SK-N-SH (cell line): ENCODE measurements at regions not wholly inside any gene's neighbourhood (a gene's known extent, or its start where the extent isn't known, plus 50 kb on each side); places are given as distances from the start of the nearest gene placed in this dataset.

Source experiments
- CTCF ChIA-PET: fragments of 300-600, 350-600 bp; formaldehyde crosslinking; extraction: SDS; loops from one replicate; lab custom pipeline; 2021; lab: Yijun Ruan, JAX
- POLR2A ChIA-PET: fragments of 350-600 bp; sonication (Branson Sonifier 250); formaldehyde crosslinking; extraction: SDS; loops from one replicate; lab custom pipeline; 2020; ENCODE audit warnings: antibody characterized with exemption, inconsistent platforms; lab: Yijun Ruan, JAX
- DNase-seq: peaks from one replicate; pipeline ENCODE4 v3.0.0; 2012
- H2AFZ ChIP-seq: fragments of 200-600 bp; sonication (generic); 2 replicates; pipeline ENCODE4 v1.8.1; 2016; ENCODE audit warnings: antibody characterized with exemption, mild to moderate bottlenecking, low read depth
- H3F3A ChIP-seq: fragments of 200-600 bp; sonication (generic); replicated peaks from 2 replicates; pipeline ENCODE3; 2016; ENCODE audit warnings: antibody characterized with exemption, mild to moderate bottlenecking; ENCODE audit not compliant: insufficient read depth
- H3K27ac ChIP-seq, 2 experiments: fragments of 200-500 bp in 1 of 2; fragments of 200-600 bp in 1 of 2; sonication (Bioruptor generic) in 1 of 2; sonication (generic), shearing (Covaris generic) in 1 of 2; 2 replicates each; pipeline versions ENCODE4 v1.5.1 to v1.6.1; 2014 to 2016; ENCODE audit warnings: low read depth in 2 of 2, inconsistent platforms in 1 of 2, low read length in 1 of 2, mild to moderate bottlenecking in 1 of 2, mixed read lengths in 1 of 2
- H3K27me3 ChIP-seq: fragments of 200-600 bp; sonication (generic), shearing (Covaris generic); 2 replicates; pipeline ENCODE4 v1.6.1; 2016; ENCODE audit warnings: mixed run types; ENCODE audit not compliant: insufficient read depth
- H3K36me3 ChIP-seq, 2 experiments: fragments of 200-500 bp in 1 of 2; fragments of 200-600 bp in 1 of 2; sonication (Bioruptor generic) in 1 of 2; sonication (generic) in 1 of 2; replicated peaks in 1 of 2; 2 replicates each; pipeline versions ENCODE3 to v1.5.1; 2014 to 2016; ENCODE audit warnings: low read length in 1 of 2, mild to moderate bottlenecking in 1 of 2; ENCODE audit not compliant: insufficient read depth in 2 of 2, control insufficient read depth in 1 of 2
- H3K4me1 ChIP-seq, 2 experiments: fragments of 200-500 bp in 1 of 2; fragments of 200-600 bp in 1 of 2; sonication (Bioruptor generic) in 1 of 2; sonication (generic), shearing (Covaris generic) in 1 of 2; 2 replicates each; pipeline versions ENCODE4 v1.5.1 to v1.6.1; 2014 to 2016; ENCODE audit warnings: low read depth in 1 of 2, low read length in 1 of 2, mixed run types in 1 of 2; ENCODE audit not compliant: insufficient read depth in 2 of 2, control insufficient read depth in 1 of 2
- H3K4me2 ChIP-seq: fragments of 200-600 bp; sonication (generic), shearing (Covaris generic); 2 replicates; pipeline ENCODE4 v1.6.1; 2017; ENCODE audit warnings: mixed run types
- H3K4me3 ChIP-seq, 2 experiments: fragments of 200-500 bp in 1 of 2; fragments of 200-600 bp in 1 of 2; sonication (Bioruptor generic) in 1 of 2; sonication (generic), shearing (Covaris generic) in 1 of 2; 2 replicates each; pipeline versions ENCODE4 v1.5.1 to v1.8.1; 2014 to 2016; ENCODE audit warnings: low read depth in 2 of 2, inconsistent platforms in 1 of 2, low read length in 1 of 2, mild to moderate bottlenecking in 1 of 2, mixed read lengths in 1 of 2, moderate library complexity in 1 of 2
- H3K79me2 ChIP-seq: fragments of 200-600 bp; sonication (generic); 2 replicates; pipeline ENCODE4 v1.8.1; 2017; ENCODE audit warnings: mild to moderate bottlenecking; ENCODE audit not compliant: insufficient read depth
- H3K9ac ChIP-seq: fragments of 200-600 bp; sonication (generic); 2 replicates; pipeline ENCODE4 v1.6.1; 2017; ENCODE audit warnings: mixed run types
- H3K9me2 ChIP-seq: fragments of 200-600 bp; sonication (generic); 2 replicates; pipeline ENCODE4 v1.6.1; 2017; ENCODE audit warnings: mixed run types
- H3K9me3 ChIP-seq: fragments of 200-600 bp; sonication (generic); 2 replicates; pipeline ENCODE4 v1.6.1; 2017; ENCODE audit warnings: mixed run types, mild to moderate bottlenecking, moderate library complexity
- H4K20me1 ChIP-seq: fragments of 200-600 bp; sonication (generic); 2 replicates; pipeline ENCODE4 v1.6.1; 2017; ENCODE audit warnings: mild to moderate bottlenecking, mixed run types; ENCODE audit not compliant: insufficient read depth
- CHD2 ChIP-seq: fragments of 150-350 bp; IDR thresholded peaks from 2 replicates; pipeline ENCODE4 v1.6.1; 2018; ENCODE audit warnings: low read length; ENCODE audit not compliant: partially characterized antibody
- CTCF ChIP-seq: fragments of 200-600 bp; sonication (generic); IDR thresholded peaks from 2 replicates; pipeline ENCODE4 v1.6.1; 2017; ENCODE audit warnings: antibody characterized with exemption, mild to moderate bottlenecking, moderate library complexity
- ELF1 ChIP-seq: IDR thresholded peaks from 2 replicates; pipeline ENCODE4 v1.4.0; 2012
- EP300 ChIP-seq, 2 experiments: IDR thresholded peaks; 2 replicates each; pipeline versions ENCODE4 v1.4.0 to v1.6.1; 2012; ENCODE audit warnings: borderline replicate concordance in 1 of 2, low read depth in 1 of 2, low read length in 1 of 2
- GABPA ChIP-seq: IDR thresholded peaks from 2 replicates; pipeline ENCODE4 v1.4.0; 2012; ENCODE audit warnings: low read depth, mild to moderate bottlenecking
- MEF2A ChIP-seq: IDR thresholded peaks from 2 replicates; pipeline ENCODE4 v1.4.0; 2012; ENCODE audit warnings: low read depth, borderline replicate concordance
- MXI1 ChIP-seq: IDR thresholded peaks from 2 replicates; pipeline ENCODE4 v1.6.1; 2012; ENCODE audit warnings: mild to moderate bottlenecking, low read depth, low read length, improper control_type of control experiment
- NRF1 ChIP-seq: IDR thresholded peaks from 2 replicates; pipeline ENCODE4 v1.6.1; 2012; ENCODE audit warnings: low read depth, mild to moderate bottlenecking, low read length
- PBX3 ChIP-seq: IDR thresholded peaks from 2 replicates; pipeline ENCODE4; 2012
- RAD21 ChIP-seq: IDR thresholded peaks from 2 replicates; pipeline ENCODE4 v1.6.1; 2012; ENCODE audit warnings: mild to moderate bottlenecking, low read length
- REST ChIP-seq: IDR thresholded peaks from 2 replicates; pipeline ENCODE4 v1.6.1; 2012; ENCODE audit warnings: mild to moderate bottlenecking, low read depth, low read length, moderate library complexity
- RFX5 ChIP-seq: IDR thresholded peaks from 2 replicates; pipeline ENCODE4 v1.6.1; 2012; ENCODE audit warnings: mild to moderate bottlenecking, improper control_type of control experiment, low read length
- RXRA ChIP-seq: IDR thresholded peaks from 2 replicates; pipeline ENCODE4 v1.4.0; 2012; ENCODE audit warnings: low read depth, mild to moderate bottlenecking, borderline replicate concordance
- SIN3A ChIP-seq: IDR thresholded peaks from 2 replicates; pipeline ENCODE4 v1.6.1; 2012; ENCODE audit warnings: low read depth, mild to moderate bottlenecking, low read length, moderate library complexity, borderline replicate concordance
- TCF12 ChIP-seq: IDR thresholded peaks from 2 replicates; pipeline ENCODE4 v1.4.0; 2012
- TEAD4 ChIP-seq: IDR thresholded peaks from 2 replicates; pipeline ENCODE4 v1.4.0; 2012; ENCODE audit warnings: mild to moderate bottlenecking, borderline replicate concordance; ENCODE audit not compliant: insufficient read depth
- ZBTB33 ChIP-seq: IDR thresholded peaks from 2 replicates; pipeline ENCODE4 v1.4.0; 2012; ENCODE audit warnings: low read depth, borderline replicate concordance
- WGBS: methylation state at CpG from one replicate; pipeline ENCODE4 v1.1.6; 2017; ENCODE audit warnings: low lambda C conversion rate; 5-methylcytosine and 5-hydroxymethylcytosine counted together
- TF ChIP-seq, protein P1 (sequence below): IDR thresholded peaks from 2 replicates; pipeline ENCODE4 v1.4.0; 2012; ENCODE audit warnings: low read depth

- H3K79me2 ChIP-seq, result no peaks in the 10 kb centered on the region
- H3K4me3 ChIP-seq, result no peak overlapping the region
- H3K27me3 ChIP-seq, result no peaks in the 10 kb centered on the region
- no peaks in the 10 kb centered on the region for H3K9me3 ChIP-seq
- no peaks in the 10 kb centered on the region for H4K20me1 ChIP-seq
- no peak overlapping the region for H3K4me2 ChIP-seq
- no peaks in the 10 kb centered on the region for H3K9me2 ChIP-seq
- no peak overlapping the region for H2AFZ ChIP-seq
- CTCF ChIA-PET, result no interaction called here
- no peak overlapping the region for H3K9ac ChIP-seq
- H3K36me3 ChIP-seq, result no peaks in the 10 kb centered on the region
- WGBS, result 17% methylated on average over 1 of the region's 1 CpG
- no peaks in the 10 kb centered on the region for H3F3A ChIP-seq
- no peak for TF ChIP-seq MEF2A
- no peak for TF ChIP-seq SIN3A
- TF ChIP-seq CHD2, result no peak
- no peak for TF ChIP-seq EP300 (IDR thresholded peaks at IDR 0.05; ENCODE audit: borderline replicate concordance in 1 of 2, low read depth in 1 of 2, low read length in 1 of 2)
- TF ChIP-seq, all 33 proteins: peak for 0
- POLR2A ChIA-PET, result no interaction called here
- DNase-seq, result no peak
- Histone ChIP-seq H3K27ac (no peak overlapping the region), H3K4me1 (no peaks in the 10 kb centered on the region)
Measured at GRCh38 chr18:27312153-27312552, 127.0 kb upstream of the CHST9 start.

DNA sequence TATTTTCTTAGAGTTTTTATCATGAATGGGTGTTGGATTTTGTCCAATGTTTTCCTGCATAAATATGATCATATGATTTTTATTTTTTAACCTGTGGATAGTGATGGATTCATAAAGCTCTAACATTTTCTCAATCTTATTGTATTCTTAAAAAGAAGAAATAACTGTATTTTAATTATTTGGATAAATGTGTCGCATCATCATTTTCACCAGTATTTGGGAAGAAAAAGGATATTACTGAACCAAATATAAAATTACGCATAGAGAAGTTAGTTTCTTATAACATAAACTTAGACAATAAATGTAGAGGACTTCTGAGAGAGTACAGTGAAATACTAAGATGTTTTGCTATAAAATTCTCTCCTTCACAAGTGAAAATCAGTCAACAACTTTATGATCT, 126.0 kb upstream of the CHST9 start:
- no peak overlapping the region for H2AFZ ChIP-seq
- no peak overlapping the region for H3K4me3 ChIP-seq
- H3K79me2 ChIP-seq, result no peaks in the 10 kb centered on the region
- H4K20me1 ChIP-seq, result no peaks in the 10 kb centered on the region
- no peaks in the 10 kb centered on the region for H3K36me3 ChIP-seq
- ChIA-PET CTCF (no interaction called here), POLR2A (no interaction called here)
- 47% methylated on average over 2 of the region's 2 CpGs for WGBS
- H3K9me3 ChIP-seq, result no peaks in the 10 kb centered on the region
- H3K4me1 ChIP-seq, result no peaks in the 10 kb centered on the region
- no peaks in the 10 kb centered on the region for H3F3A ChIP-seq
- no peaks in the 10 kb centered on the region for H3K9me2 ChIP-seq
- no peak overlapping the region for H3K27ac ChIP-seq
- TF ChIP-seq GABPA (no peak), RFX5 (no peak), TEAD4 (no peak), ELF1 (no peak), NRF1 (no peak), RXRA (no peak), MXI1 (no peak), CHD2 (no peak), ZBTB33 (no peak), PBX3 (no peak), REST (no peak), RAD21 (no peak), CTCF (no peak), TCF12 (no peak)
- TF ChIP-seq, protein P1, sequence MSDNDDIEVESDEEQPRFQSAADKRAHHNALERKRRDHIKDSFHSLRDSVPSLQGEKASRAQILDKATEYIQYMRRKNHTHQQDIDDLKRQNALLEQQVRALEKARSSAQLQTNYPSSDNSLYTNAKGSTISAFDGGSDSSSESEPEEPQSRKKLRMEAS, result no peak
- no peak overlapping the region for H3K4me2 ChIP-seq
- H3K27me3 ChIP-seq, result no peaks in the 10 kb centered on the region
- DNase-seq, result no peak
- H3K9ac ChIP-seq, result no peak overlapping the region
